GM12892 (cell line): ENCODE measurements at regions not wholly inside any gene's neighbourhood (a gene's known extent, or its start where the extent isn't known, plus 50 kb on each side); places are given as distances from the start of the nearest gene placed in this dataset.

ENCODE experiments used
- POLR2A ChIP-seq: IDR thresholded peaks from 2 replicates; pipeline ENCODE4 v1.6.1; 2011; ENCODE audit warnings: low read depth, low read length, control low read depth
- POLR2AphosphoS5 ChIP-seq: IDR thresholded peaks from 2 replicates; pipeline ENCODE4 v1.6.1; 2011; ENCODE audit warnings: low read depth, low read length, control low read depth
- TAF1 ChIP-seq: IDR thresholded peaks from 2 replicates; pipeline ENCODE4 v1.6.1; 2011; ENCODE audit warnings: low read depth, mild to moderate bottlenecking, control low read depth, low read length, borderline replicate concordance

- TF ChIP-seq POLR2AphosphoS5: no peak
- TF ChIP-seq TAF1: no peak
- TF ChIP-seq POLR2A: no peak
These were observed 425.3 kb upstream of the MKI67 start for GRCh38 chr10:128551475-128551874.
